Kidney (tissue), 13 donors: ENCODE measurements at regions not wholly inside any gene's neighbourhood (a gene's known extent, or its start where the extent isn't known, plus 50 kb on each side); places are given as distances from the start of the nearest gene placed in this dataset.

Source experiments
- DNase-seq, 5 donors: peaks; one replicate each; pipeline ENCODE4 v3.0.0-alpha.2; 2013 to 2020
- FAIRE-seq: peaks from 2 replicates; lab custom pipeline; 2012; peaks lifted over from hg19 to GRCh38; lab: Jason Lieb, UNC
- H3K27ac ChIP-seq, 2 donors: one replicate each; pipeline ENCODE4 v1.7.0; 2013; ENCODE audit warnings: low read depth in 2 of 2, low read length in 2 of 2, inconsistent platforms in 1 of 2
- H3K27me3 ChIP-seq: one replicate; pipeline ENCODE4 v1.7.1; 2013; ENCODE audit warnings: low read length, inconsistent platforms; ENCODE audit not compliant: control insufficient read depth, insufficient read depth
- H3K36me3 ChIP-seq, 3 donors: one replicate each; pipeline versions ENCODE4 v1.7.0 to v1.7.1; 2013; ENCODE audit warnings: low read length in 3 of 3, control low read depth in 1 of 3, inconsistent platforms in 1 of 3; ENCODE audit not compliant: insufficient read depth in 3 of 3, control insufficient read depth in 2 of 3
- H3K4me1 ChIP-seq, 3 donors: one replicate each; pipeline versions ENCODE4 v1.7.0 to v1.7.1; 2013; ENCODE audit warnings: low read length in 3 of 3, inconsistent platforms in 1 of 3, low read depth in 1 of 3; ENCODE audit not compliant: control insufficient read depth in 2 of 3, insufficient read depth in 2 of 3
- H3K4me3 ChIP-seq, 3 donors: one replicate each; pipeline versions ENCODE4 v1.7.0 to v1.8.1; 2013; ENCODE audit warnings: low read length in 3 of 3, control low read depth in 1 of 3, inconsistent platforms in 1 of 3
- H3K9ac ChIP-seq, 3 donors: one replicate each; pipeline versions ENCODE4 v1.7.0 to v1.7.1; 2013; ENCODE audit warnings: low read length in 3 of 3, control low read depth in 1 of 3, inconsistent platforms in 1 of 3
- H3K9me3 ChIP-seq, 3 donors: one replicate each; pipeline versions ENCODE4 v1.7.0 to v1.7.1; 2013; ENCODE audit warnings: low read length in 3 of 3, control low read depth in 1 of 3, inconsistent platforms in 1 of 3; ENCODE audit not compliant: control insufficient read depth in 2 of 3, insufficient read depth in 1 of 3
- CTCF ChIP-seq: IDR thresholded peaks from 3 replicates; pipeline ENCODE4 v1.5.1; 2012; ENCODE audit warnings: mild to moderate bottlenecking, moderate library complexity, borderline replicate concordance; ENCODE audit not compliant: insufficient read depth; ENCODE audit errors: extremely low read depth
- intact Hi-C: fragments of 100-400 bp; cut with DNase I; formaldehyde crosslinking; loops from one replicate; pipeline ENCODE4 v1.11.1; 2022
- donor health status: control.
- donor health status: control.
- donor health status: control.
- donor health status: control.
- donor health status: control.
- donor health status: DM: yes; HTN: yes; CAD: no.
- donor health status: Normal renal cell carcinoma (clear cell type).

- intact Hi-C loops = loop anchor here (10.0 kb wide), 1 partner anchor 106 kb away; no protein-coding TSS in a partner anchor
- H3K36me3 ChIP-seq = no peaks in the 10 kb centered on the region
- no peak for TF ChIP-seq CTCF
- no peak for FAIRE-seq
- peak overlapping the region in 2 of 3 donors; percentile 45 to 61 for H3K4me3 ChIP-seq
- H3K4me1 ChIP-seq = peaks cover 9 to 40% (median 23%) of the 10 kb centered on the region in 3 donors
- H3K27me3 ChIP-seq = no peaks in the 10 kb centered on the region
- peak overlapping the region; percentile 25 to 99 (median 42) for H3K9ac ChIP-seq
- no peaks in the 10 kb centered on the region for H3K9me3 ChIP-seq
- no peak for DNase-seq
- H3K27ac ChIP-seq = peak overlapping the region; percentile 100
Observed at GRCh38 chr9:129498451-129499384, 122.2 kb downstream of the C9orf50 start.

- Histone ChIP-seq H3K27ac (peak overlapping the region; percentile 100), H3K36me3 (peaks cover 0 to 6% (median 0%) of the 10 kb centered on the region in 3 donors), H3K9me3 (no peaks in the 10 kb centered on the region), H3K4me3 (peak overlapping the region; percentile 33 to 61 (median 37)), H3K4me1 (peaks cover 9 to 46% (median 28%) of the 10 kb centered on the region in 3 donors), H3K9ac (peak overlapping the region; percentile 15 to 99 (median 42)), H3K27me3 (no peaks in the 10 kb centered on the region)
- intact Hi-C loops = loop anchor here (10.0 kb wide), 1 partner anchor 107 kb away; no protein-coding TSS in a partner anchor
- FAIRE-seq = no peak
- no peak for TF ChIP-seq CTCF
- peak in 1 of 5 donors; percentile 63 for DNase-seq
Observed at GRCh38 chr9:129497813-129498450, 123.0 kb downstream of the C9orf50 start.

- DNase-seq (peak in 3 of 5 donors; percentile 72 to 91 (median 86)), FAIRE-seq (no peak)
- TF ChIP-seq CTCF = no peak
- Histone ChIP-seq H3K9ac (peak overlapping the region; percentile 59 to 99 (median 85)), H3K4me3 (peak overlapping the region; percentile 63 to 81 (median 70)), H3K9me3 (no peaks in the 10 kb centered on the region), H3K27ac (peak overlapping the region; percentile 100), H3K27me3 (no peaks in the 10 kb centered on the region), H3K4me1 (peaks cover 9 to 50% (median 29%) of the 10 kb centered on the region in 3 donors), H3K36me3 (peaks cover 0 to 6% (median 1%) of the 10 kb centered on the region in 3 donors)
- intact Hi-C loops = loop anchor here (10.0 kb wide), 1 partner anchor 108 kb away; no protein-coding TSS in a partner anchor
Observed at GRCh38 chr9:129497005-129497812, 123.7 kb downstream of the C9orf50 start.
